ENCODE measurements at regions not wholly inside any gene's neighbourhood (a gene's known extent, or its start where the extent isn't known, plus 50 kb on each side); places are given as distances from the start of the nearest gene placed in this dataset.

DNA sequence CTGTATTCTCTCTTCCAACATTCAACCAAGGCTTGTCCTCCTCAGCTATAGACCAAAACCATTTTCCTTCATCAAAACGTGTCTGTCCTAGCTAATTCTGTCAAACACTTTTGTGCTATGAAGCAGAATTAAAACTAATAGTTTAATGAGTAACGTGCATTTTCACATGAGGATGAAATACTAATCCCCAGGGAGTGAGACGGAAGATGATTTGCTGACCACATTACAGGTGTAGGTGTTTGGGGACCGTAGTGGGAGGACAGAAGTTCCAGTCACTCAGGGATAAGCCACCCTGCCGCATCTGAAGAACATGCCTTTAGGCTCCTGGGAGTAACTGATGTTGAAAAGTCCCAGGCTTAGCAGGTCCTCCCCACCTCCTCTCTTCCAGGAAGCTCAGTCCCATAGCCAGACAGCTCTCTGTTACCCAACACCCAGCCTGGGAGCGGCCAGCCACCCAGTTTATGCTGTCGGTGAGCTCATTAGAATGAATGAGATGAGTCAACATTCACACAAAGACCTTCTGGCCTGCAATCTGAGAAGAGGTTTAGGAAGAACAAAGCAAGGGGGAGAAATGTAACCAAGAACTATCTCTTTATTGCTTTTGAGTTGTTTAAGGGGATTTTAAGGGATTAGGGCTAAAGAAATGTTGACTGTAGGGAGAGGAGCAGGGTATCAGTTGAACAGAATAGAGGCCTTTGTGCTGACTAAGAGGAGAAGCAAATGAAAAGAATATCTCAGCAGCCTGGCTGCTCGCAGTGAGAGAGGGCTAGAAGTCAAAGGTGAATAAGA is 122.5 kb downstream of the FOXI3 start:
- H3K27ac ChIP-seq (ENCODE audit: low read length), result no peak overlapping the region
- H3K4me3 ChIP-seq (ENCODE audit: low read length), result no peak overlapping the region
- no peaks in the 10 kb centered on the region for H3K36me3 ChIP-seq (ENCODE audit: control insufficient read depth, low read depth, low read length)
- no peak overlapping the region for H3K9ac ChIP-seq (ENCODE audit: low read length)
- H3K4me1 ChIP-seq (ENCODE audit: control insufficient read depth, low read depth, low read length), result peaks cover 16% of the 10 kb centered on the region
- no peaks in the 10 kb centered on the region for H3K27me3 ChIP-seq (ENCODE audit: control insufficient read depth, insufficient read depth, low read length)
- H3K9me3 ChIP-seq (ENCODE audit: control insufficient read depth, low read depth, low read length), result no peaks in the 10 kb centered on the region

DNA sequence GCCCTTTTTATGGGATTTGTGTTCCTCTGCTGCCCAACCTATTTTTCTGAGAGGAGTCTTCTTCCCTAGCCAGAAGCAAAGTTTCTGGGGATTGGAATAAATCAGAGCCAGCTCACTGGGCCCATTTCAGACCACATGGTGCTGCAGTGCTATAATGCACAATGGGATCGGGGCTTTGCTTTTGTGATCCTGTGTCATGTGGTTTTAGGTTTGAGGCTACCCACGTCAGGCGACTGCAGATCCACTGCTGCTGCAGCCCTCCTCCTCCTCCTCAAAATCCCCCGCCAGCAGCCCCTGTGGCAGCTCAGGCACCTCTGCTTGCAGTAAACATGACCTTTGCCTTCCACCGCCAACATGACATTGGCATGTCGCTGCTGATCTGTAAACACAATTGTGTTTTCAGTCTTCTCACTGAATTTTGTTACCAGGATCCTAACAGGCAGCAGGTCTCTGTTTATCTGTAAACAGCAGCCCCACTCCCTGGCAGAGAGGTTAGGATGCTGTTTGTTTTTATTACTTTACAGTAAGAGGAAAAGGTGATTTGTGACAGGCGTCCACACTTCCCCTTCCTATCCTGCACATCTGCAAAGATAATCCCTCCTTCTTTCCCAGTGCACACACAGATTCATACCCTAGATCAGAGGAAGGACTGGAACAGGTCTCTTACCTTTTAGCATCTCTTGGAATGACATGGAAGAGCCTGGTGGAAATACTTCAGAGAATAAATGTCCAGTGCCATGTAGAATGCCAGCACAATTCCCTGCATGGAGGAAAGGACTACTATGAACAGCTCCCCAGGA is 130.8 kb downstream of the FOXI3 start:
- H3K4me1 ChIP-seq (ENCODE audit: control insufficient read depth, low read depth, low read length), result peaks cover 10% of the 10 kb centered on the region
- no peaks in the 10 kb centered on the region for H3K9me3 ChIP-seq (ENCODE audit: control insufficient read depth, low read depth, low read length)
- H3K27ac ChIP-seq (ENCODE audit: low read length), result no peak overlapping the region
- H3K27me3 ChIP-seq (ENCODE audit: control insufficient read depth, insufficient read depth, low read length), result no peaks in the 10 kb centered on the region
- no peaks in the 10 kb centered on the region for H3K36me3 ChIP-seq (ENCODE audit: control insufficient read depth, low read depth, low read length)
- no peak overlapping the region for H3K4me3 ChIP-seq (ENCODE audit: low read length)
- no peak overlapping the region for H3K9ac ChIP-seq (ENCODE audit: low read length)

DNA sequence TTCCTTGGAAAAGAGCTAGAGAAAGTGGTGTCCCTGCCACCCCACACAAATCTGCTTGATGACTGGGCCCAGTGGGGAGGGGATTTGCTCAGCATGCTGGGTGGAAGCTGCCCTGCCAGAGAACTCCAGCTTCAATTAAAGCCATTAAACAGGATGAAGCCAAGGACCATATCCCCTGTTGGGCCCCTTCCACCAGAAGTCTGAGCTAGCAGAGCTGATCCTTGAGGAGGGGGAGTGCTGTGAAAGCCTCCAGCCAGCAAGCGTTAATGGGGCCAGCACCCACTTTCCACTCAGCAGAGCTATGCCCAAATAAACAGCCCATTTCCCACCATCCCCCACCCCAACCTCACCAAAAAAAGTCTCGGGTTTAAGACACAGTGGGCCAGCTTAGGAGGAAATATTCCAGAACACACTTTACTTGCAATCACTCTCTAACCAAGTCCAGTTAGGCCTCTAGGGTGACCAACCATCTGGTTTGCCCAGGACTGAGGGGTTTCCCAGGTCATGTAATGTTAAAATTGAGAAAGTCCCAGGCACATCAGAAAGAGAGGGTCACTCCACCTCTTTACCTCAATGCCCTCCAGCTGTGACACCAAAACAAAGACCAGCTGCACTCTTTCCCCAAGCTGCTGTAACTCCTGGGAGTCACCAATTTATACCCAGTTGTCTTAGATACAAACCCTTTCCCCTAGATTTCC is 132.3 kb downstream of the FOXI3 start:
- Histone ChIP-seq H3K9ac (ENCODE audit: low read length) (no peak overlapping the region), H3K9me3 (ENCODE audit: control insufficient read depth, low read depth, low read length) (no peaks in the 10 kb centered on the region), H3K4me3 (ENCODE audit: low read length) (no peak overlapping the region), H3K4me1 (ENCODE audit: control insufficient read depth, low read depth, low read length) (peaks cover 10% of the 10 kb centered on the region), H3K36me3 (ENCODE audit: control insufficient read depth, low read depth, low read length) (no peaks in the 10 kb centered on the region), H3K27me3 (ENCODE audit: control insufficient read depth, insufficient read depth, low read length) (no peaks in the 10 kb centered on the region), H3K27ac (ENCODE audit: low read length) (no peak overlapping the region)

DNA sequence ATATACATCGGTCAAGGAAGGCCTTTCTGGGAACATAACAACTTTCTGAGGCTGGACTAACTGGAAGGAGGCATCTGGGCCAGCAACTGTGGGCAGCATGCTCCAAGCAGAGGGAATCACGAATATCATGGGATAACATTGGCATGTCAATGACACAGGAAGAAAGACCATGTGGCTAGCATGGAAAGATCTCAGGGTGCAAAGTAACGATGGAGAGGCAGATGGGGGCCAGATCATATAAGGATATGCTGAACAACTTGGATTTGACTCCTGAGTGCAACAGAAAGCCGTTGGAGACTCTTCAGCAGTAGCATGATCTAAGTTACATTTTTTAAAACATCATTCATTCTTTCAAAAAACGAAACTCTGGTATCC is 133.6 kb downstream of the FOXI3 start:
- no peak overlapping the region for H3K9ac ChIP-seq (ENCODE audit: low read length)
- H3K9me3 ChIP-seq (ENCODE audit: control insufficient read depth, low read depth, low read length), result no peaks in the 10 kb centered on the region
- no peaks in the 10 kb centered on the region for H3K27me3 ChIP-seq (ENCODE audit: control insufficient read depth, insufficient read depth, low read length)
- H3K36me3 ChIP-seq (ENCODE audit: control insufficient read depth, low read depth, low read length), result no peaks in the 10 kb centered on the region
- H3K4me1 ChIP-seq (ENCODE audit: control insufficient read depth, low read depth, low read length), result peaks cover 10% of the 10 kb centered on the region
- no peak overlapping the region for H3K4me3 ChIP-seq (ENCODE audit: low read length)
- H3K27ac ChIP-seq (ENCODE audit: low read length), result no peak overlapping the region

DNA sequence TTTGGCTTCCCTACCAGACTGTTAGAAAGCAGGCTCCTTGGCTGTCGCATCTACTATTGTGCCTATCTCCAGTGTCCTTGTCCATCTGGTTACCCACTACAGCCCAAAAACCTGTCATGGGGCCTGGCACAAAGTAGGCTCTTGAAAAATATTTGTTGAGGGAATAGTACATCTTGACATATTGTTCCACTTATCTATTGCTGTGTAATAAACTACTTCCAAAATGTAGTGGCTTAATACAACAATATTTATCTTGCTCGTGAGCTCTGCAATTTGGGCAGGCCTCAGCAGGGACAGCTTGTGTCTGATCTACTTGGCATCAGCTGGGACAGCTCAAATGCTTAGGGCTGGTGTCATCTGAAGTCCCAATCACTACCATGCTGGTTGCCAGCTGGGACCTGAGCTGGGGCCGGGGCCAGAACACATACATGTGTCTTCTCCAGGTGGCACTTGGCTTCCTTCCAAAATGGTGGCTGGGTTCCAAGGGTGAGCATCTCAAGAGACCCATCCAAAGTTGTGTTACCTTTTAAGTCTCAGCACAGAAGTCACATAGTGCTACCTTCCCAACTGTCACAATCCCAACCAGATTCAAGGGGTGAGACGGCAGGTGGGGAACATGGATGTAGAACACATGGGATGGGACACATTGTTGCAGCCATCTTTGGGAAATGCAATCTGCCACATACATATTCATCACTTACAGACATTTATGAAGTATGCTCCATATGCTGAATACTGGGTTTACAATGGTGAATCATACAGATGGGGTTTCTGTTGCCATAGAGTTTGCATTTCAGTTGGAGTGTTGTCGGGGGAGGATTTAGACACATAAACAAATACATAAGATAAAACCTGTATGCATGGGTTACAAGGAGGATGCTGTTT is 134.2 kb downstream of the FOXI3 start:
- Histone ChIP-seq H3K27me3 (ENCODE audit: control insufficient read depth, insufficient read depth, low read length) (no peaks in the 10 kb centered on the region), H3K4me3 (ENCODE audit: low read length) (no peak overlapping the region), H3K4me1 (ENCODE audit: control insufficient read depth, low read depth, low read length) (peaks cover 10% of the 10 kb centered on the region), H3K36me3 (ENCODE audit: control insufficient read depth, low read depth, low read length) (no peaks in the 10 kb centered on the region), H3K9ac (ENCODE audit: low read length) (no peak overlapping the region), H3K9me3 (ENCODE audit: control insufficient read depth, low read depth, low read length) (no peaks in the 10 kb centered on the region), H3K27ac (ENCODE audit: low read length) (no peak overlapping the region)

DNA sequence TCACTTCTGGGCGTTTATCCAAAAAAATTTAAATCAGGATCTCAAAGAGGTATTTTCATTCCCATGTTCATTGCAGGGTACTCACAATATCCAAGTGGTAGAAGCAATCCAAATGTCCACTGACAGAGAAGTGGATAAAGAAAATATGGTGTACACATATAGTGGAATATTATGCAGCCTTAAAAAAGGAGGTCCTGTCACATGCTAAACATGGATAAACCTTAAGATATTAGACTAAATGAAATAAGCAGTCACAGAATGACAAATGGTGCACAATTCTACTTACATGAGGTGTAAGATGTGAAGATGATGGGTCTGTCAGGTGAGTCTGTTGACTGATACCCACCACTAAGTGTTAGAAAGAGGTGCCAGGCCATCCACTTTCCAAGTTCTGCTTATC is 140.6 kb downstream of the THNSL2 start:
- no peaks in the 10 kb centered on the region for H3K27me3 ChIP-seq (ENCODE audit: control insufficient read depth, insufficient read depth, low read length)
- H3K9me3 ChIP-seq (ENCODE audit: control insufficient read depth, low read depth, low read length), result peaks cover 6% of the 10 kb centered on the region
- no peak overlapping the region for H3K9ac ChIP-seq (ENCODE audit: low read length)
- no peaks in the 10 kb centered on the region for H3K36me3 ChIP-seq (ENCODE audit: control insufficient read depth, low read depth, low read length)
- H3K4me3 ChIP-seq (ENCODE audit: low read length), result no peak overlapping the region
- no peak overlapping the region for H3K27ac ChIP-seq (ENCODE audit: low read length)
- no peaks in the 10 kb centered on the region for H3K4me1 ChIP-seq (ENCODE audit: control insufficient read depth, low read depth, low read length)

DNA sequence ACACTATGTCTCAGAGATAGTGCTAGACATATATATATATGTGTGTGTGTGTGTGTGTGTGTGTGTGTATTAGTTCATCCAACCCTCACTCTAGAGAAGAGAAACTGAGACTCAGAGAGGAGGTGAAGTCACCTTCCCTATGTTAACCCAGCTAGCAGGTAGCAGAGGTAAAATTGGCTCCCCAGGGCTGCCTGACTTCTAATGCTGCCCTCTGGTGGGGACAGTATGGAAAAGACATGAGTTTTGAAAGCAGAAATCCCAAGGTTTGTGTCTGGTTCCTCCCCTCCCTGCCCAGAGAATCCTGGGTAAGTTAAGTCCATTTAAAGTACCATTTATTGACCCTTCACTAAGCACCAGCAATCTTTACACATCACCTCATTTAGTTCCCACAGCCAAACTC is 137.7 kb downstream of the THNSL2 start:
- Histone ChIP-seq H3K36me3 (ENCODE audit: control insufficient read depth, low read depth, low read length) (no peaks in the 10 kb centered on the region), H3K27me3 (ENCODE audit: control insufficient read depth, insufficient read depth, low read length) (no peaks in the 10 kb centered on the region), H3K9ac (ENCODE audit: low read length) (no peak overlapping the region), H3K27ac (ENCODE audit: low read length) (no peak overlapping the region), H3K9me3 (ENCODE audit: control insufficient read depth, low read depth, low read length) (peaks cover 6% of the 10 kb centered on the region), H3K4me3 (ENCODE audit: low read length) (no peak overlapping the region), H3K4me1 (ENCODE audit: control insufficient read depth, low read depth, low read length) (no peaks in the 10 kb centered on the region)

DNA sequence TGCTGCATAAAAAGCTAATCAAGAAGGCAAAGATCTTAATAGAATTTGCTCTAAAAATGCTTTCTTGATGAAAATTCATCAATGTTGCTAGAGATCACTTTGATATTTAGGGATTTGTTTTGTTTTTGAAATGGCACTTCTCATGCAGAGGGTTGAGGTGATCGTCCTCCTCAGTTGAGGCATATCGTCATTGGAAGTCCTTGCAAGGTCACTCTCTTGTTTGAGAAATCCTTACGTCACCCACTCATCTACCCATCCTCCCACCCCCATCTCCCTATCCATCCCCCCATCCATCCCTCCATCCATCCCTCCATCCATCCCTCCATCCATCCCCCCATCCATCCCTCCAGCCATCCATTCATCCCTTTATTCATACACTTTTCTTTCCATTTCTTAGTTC is 133.7 kb downstream of the THNSL2 start:
- Histone ChIP-seq H3K4me3 (ENCODE audit: low read length) (no peak overlapping the region), H3K27me3 (ENCODE audit: control insufficient read depth, insufficient read depth, low read length) (no peaks in the 10 kb centered on the region), H3K27ac (ENCODE audit: low read length) (no peak overlapping the region), H3K9ac (ENCODE audit: low read length) (no peak overlapping the region), H3K9me3 (ENCODE audit: control insufficient read depth, low read depth, low read length) (peaks cover 3% of the 10 kb centered on the region), H3K36me3 (ENCODE audit: control insufficient read depth, low read depth, low read length) (no peaks in the 10 kb centered on the region), H3K4me1 (ENCODE audit: control insufficient read depth, low read depth, low read length) (no peaks in the 10 kb centered on the region)

DNA sequence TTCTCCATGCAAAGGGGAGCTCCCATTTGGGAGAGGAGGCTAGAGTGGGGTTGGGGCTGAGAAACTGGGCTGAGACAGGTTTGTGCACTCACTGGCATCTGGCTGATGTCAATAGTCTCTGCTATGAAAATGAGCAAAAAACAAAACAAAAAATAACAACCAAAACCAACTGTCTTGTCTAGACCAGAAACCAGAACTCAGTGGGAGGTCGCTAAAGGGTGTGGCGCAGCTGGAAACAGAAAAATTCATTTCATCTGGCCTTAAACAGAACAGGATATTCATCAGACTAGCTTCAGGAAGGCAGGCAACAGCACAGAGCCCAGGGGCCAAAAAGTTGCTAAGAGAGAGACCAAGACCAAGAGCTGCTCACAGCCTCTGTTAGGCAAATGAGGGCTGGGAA is 126.1 kb downstream of the THNSL2 start:
- no peak overlapping the region for H3K9ac ChIP-seq (ENCODE audit: low read length)
- no peaks in the 10 kb centered on the region for H3K4me1 ChIP-seq (ENCODE audit: control insufficient read depth, low read depth, low read length)
- H3K9me3 ChIP-seq (ENCODE audit: control insufficient read depth, low read depth, low read length), result no peaks in the 10 kb centered on the region
- no peak overlapping the region for H3K4me3 ChIP-seq (ENCODE audit: low read length)
- H3K36me3 ChIP-seq (ENCODE audit: control insufficient read depth, low read depth, low read length), result no peaks in the 10 kb centered on the region
- H3K27ac ChIP-seq (ENCODE audit: low read length), result no peak overlapping the region
- H3K27me3 ChIP-seq (ENCODE audit: control insufficient read depth, insufficient read depth, low read length), result no peaks in the 10 kb centered on the region

DNA sequence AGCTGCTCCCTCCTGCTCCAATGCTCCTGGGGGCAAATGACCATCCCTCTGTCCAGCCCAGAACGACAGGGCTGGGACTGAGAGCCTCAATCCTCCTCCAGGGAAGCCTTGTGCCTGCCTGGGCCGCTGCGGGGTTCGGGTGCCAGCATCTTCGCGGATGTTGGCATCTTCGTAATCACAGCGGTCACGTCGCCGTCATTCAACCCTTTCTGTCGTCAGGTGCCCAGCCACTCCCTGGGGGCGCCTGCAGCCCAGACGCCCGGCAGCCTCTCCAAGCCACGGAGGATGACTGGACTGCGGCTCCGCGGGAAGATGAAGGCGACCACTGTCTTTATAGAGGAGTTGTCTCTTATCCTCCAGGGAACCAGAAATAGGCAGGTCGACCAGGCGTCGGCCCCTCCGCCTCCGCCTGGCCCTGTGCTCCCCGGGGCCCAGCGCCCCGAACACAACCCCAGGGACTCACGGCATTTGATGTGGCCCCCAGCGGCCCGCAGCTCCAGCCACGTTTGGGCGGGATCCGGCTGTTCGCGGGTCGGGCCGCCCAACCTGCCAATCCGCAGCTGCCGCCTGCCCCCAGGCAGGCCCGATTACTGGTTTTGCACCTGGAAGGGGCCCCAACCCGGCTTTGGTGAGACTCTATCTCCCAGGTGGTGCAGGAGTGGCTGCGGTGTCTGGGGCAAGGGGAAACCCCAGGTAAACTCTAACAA is 113.9 kb downstream of the THNSL2 start:
- Histone ChIP-seq H3K27ac (ENCODE audit: low read length) (no peak overlapping the region), H3K9ac (ENCODE audit: low read length) (no peak overlapping the region), H3K9me3 (ENCODE audit: control insufficient read depth, low read depth, low read length) (no peaks in the 10 kb centered on the region), H3K36me3 (ENCODE audit: control insufficient read depth, low read depth, low read length) (no peaks in the 10 kb centered on the region), H3K4me3 (ENCODE audit: low read length) (no peak overlapping the region), H3K4me1 (ENCODE audit: control insufficient read depth, low read depth, low read length) (no peaks in the 10 kb centered on the region), H3K27me3 (ENCODE audit: control insufficient read depth, insufficient read depth, low read length) (no peaks in the 10 kb centered on the region)
